ENCODE measurements at regions not wholly inside any gene's neighbourhood (a gene's known extent, or its start where the extent isn't known, plus 50 kb on each side); places are given as distances from the start of the nearest gene placed in this dataset.
"Not testable (repeated sequence)": the region's sequence is repeated elsewhere in the genome, so short reads cannot be mapped to it uniquely, and the experiment has no call there.

DNA sequence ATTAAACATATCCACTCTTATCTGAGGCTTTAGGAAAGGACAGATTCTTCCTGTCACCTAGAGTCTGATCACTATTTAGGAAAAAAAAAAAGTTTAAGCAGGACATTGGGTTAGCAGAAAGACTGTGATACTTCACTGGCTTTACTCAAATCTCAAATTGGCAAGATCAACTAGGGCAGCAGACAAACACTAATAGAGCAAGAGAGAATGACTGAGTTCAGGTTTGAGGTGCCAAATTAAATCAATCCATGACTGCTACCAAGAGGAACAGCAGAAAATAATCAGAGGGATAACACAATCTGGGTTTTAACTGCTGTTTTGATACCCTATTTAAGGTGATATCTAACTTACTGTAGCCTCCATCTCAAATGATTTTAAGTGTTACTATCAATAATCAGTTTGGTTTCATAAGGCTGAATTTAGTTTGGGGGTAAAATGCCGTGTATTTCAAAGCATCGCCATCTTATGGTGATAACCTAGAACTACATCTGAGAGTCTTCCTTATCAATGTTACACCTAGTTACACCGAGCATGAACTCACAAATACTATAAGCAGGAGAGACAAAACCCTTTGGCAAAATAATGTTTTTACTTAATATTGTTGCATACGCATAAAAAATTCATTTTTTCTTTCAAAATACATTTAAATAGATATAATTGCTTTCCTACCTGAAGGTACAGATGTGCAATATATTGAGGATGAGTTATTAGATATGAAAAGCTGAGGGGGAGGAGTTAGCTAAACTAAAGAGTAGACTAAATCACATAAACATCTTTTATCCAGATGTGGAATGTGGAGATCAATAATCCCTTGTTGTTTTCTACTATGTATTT is 286.4 kb upstream of the CDH12 start:
- in situ Hi-C loops (cut with HindIII; ENCODE audit: low sequenced_read_pairs): no loop called here
- DNase-seq (ENCODE audit: low spot score): peak; percentile 7

DNA sequence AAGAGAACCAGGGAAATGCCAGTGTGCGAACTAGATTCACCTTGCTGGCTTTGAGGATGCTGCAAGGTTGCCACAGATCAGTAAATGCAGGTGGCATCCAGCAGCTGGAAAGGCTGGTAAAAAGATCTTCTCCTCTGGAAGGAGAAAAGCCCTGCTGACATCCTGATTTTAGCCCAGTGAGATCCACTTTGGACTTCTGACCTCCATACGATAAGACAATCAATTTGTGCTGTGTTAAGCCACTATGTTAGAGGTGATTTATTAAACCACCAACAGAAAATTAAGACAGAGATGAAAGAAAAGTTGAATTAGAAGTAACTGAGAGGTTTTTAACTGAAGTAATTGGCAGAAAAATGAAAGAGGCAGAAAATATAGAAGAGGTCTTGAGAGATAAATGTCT is 283.8 kb upstream of the CDH12 start:
- DNase-seq (ENCODE audit: low spot score): no peak
- in situ Hi-C loops (cut with HindIII; ENCODE audit: low sequenced_read_pairs): no loop called here

DNA sequence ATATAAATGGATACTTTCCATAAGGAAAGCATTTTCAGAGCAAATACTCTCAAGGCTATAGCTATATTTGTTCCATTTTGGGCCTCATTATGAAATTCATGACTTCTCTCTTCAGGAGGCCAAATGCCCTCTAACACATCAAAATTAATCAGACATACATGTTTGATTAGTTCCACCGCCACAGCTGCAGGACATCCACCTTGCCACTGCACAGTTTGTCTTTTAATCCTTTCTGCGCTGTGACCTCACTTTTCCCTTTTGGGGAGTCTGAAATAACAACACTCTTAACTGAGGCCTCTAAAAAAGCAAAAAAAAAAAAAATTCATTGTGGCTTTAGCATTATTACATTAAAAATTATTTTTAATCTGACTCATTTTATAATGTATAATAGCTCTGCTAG is 279.1 kb upstream of the CDH12 start:
- DNase-seq (ENCODE audit: low spot score): no peak
- in situ Hi-C loops (cut with HindIII; ENCODE audit: low sequenced_read_pairs): no loop called here

DNA sequence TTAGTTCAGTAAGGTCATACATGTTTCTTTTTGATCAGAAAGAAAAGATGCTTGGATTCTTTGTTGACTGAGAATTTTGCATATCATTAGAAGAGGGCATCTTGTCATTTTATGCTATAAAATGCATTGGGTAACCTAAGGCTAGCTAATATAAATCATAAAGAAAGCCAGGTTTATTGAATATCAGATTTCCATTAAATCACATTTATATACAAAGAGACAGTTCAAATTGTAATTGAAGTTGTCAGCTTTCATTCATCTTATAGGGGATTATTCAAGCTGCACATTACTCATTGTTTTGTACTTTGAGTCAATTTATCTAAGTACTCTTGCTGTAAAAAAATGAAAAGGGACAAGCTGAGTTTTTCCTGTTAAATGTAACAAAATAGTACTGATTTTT is 259.1 kb upstream of the CDH12 start:
- in situ Hi-C loops (cut with HindIII; ENCODE audit: low sequenced_read_pairs): no loop called here
- no peak for DNase-seq (ENCODE audit: low spot score)

DNA sequence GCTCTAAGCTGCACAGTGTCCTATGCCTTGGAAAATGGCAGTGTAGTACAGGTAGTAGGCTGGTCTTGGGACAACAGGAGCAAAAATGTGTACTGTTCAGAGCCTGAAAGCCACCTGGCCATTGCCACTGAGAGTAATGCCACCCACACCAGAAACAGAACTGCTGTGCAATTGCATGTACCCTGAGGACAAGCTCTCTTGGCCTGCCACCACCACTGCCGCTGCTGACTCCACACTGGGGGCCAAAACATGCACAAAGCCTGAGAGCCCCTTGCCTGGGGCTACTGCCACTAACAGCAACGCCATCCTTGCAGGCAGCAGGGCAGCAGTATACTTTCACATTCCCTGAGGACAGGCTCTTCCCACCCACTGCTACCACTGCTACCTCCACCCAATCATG is 251.9 kb upstream of the CDH12 start:
- in situ Hi-C loops (cut with HindIII; ENCODE audit: low sequenced_read_pairs): no loop called here
- no peak for DNase-seq (ENCODE audit: low spot score)

DNA sequence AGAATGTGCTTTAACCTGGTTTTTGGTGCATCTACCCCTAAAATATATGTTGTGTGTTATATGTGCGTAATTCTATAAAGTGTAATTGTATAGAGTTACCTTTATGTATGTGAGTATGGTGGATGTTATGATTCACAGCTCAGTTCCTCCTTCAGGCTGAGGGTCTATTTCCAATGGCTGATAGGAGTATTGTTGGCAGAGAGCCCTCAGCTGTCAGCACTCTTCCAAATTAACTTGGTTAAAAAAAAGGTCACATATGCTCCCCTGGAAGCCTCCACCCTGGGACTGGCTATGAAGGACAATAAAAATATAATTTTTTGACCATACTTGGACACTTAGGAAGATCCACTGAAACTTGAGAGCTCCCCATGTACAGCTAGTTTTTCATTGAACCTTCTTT is 250.4 kb upstream of the CDH12 start:
- in situ Hi-C loops (cut with HindIII; ENCODE audit: low sequenced_read_pairs): no loop called here
- no peak for DNase-seq (ENCODE audit: low spot score)

DNA sequence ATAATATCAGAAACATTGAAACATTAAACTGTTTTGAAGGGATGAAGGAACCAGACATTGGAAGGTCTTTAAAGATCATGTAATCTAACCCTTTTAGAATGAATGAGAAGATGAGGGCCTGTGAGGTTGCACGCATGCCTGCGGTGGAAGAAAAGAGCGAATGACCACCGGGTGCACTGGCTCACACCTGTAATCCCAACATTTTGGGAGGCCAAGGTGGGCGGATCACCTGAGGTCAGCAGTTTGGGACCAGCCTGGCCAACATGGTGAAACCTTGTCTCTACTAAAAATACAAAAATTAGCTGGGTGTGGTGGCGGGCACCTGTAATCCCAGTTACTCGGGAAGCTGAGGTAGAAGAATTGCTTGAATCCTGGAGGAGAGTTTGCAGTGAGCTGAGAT is 242.3 kb upstream of the CDH12 start:
- in situ Hi-C loops (cut with HindIII; ENCODE audit: low sequenced_read_pairs); DNase-seq (ENCODE audit: low spot score): not testable (repeated sequence)

DNA sequence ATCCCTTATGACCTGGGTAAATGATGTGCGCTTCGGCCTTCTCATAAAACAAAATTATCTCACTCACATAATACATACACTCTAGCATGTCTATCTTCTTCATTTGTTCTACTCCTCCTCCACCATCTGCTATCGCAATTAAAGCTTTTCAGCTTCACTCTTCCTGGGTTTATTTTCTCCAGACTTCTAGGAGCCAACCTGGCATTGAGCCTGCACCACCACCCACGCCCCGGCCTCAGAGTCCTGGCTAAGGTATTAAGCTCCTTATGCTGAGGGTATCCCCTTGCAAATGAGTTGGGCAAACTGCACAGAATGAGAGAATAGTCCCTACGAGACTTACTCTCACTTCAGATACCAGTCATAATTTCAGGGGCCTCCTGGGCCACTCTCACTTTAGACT is 236.1 kb upstream of the CDH12 start:
- in situ Hi-C loops (cut with HindIII; ENCODE audit: low sequenced_read_pairs): no loop called here
- peak; percentile 31 for DNase-seq (ENCODE audit: low spot score)

DNA sequence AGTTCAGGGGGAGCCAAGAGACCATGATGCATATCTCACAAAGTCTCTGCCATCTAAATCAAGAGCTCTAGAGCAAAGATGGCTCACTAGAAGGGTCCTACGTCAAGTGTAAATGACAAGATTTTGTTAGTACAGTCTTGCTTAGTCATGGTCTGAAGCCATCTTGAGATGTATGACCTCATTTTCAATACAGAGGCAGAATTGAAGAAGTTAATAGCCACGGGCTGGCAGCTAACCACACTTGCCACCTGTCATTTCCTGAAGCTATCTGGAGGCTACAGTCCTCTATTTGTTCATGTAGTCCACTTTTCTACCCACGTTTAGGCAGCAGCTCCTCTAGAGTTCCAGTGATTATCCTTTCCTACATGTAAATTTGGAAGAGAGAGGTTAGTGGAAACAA is 231.7 kb upstream of the CDH12 start:
- in situ Hi-C loops (cut with HindIII; ENCODE audit: low sequenced_read_pairs): no loop called here
- no peak for DNase-seq (ENCODE audit: low spot score)

DNA sequence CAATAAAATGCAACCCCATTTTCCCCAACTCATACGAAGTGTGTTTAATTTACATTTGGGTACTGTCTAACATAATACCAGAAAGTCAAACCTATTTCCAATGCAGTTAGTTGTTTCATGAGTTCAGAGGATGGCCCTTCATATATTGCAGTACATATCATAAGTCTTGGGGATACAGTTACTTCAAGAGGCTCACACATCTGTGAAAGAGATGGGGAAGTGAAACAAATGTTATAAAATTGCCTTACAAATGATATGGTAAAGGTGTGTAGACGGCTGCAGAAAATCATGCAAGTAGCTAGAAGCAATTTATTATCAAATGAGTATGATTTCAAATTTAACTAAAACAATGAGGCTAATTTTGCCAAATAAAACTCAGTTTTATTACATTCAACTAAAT is 219.0 kb upstream of the CDH12 start:
- in situ Hi-C loops (cut with HindIII; ENCODE audit: low sequenced_read_pairs): no loop called here
- DNase-seq (ENCODE audit: low spot score): no peak

DNA sequence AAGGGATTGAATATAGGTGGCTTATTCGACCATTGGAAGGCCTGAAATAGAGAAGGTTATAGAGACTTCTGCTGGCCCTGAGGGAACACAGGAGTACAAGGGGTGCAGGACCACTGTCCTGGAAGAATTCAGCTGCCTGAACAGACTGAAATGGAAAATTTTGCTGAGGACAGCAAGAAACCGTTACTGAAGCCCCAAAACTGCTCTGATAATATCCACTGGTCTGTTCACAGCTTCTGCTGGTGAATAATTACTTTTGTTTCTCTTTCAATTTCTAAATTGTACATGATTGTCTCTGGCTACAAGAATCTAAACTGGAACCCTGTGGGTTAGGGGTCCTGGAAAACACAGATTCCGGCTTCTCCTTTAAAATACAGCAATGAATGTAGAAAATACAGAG is 218.5 kb upstream of the CDH12 start:
- in situ Hi-C loops (cut with HindIII; ENCODE audit: low sequenced_read_pairs): no loop called here

DNA sequence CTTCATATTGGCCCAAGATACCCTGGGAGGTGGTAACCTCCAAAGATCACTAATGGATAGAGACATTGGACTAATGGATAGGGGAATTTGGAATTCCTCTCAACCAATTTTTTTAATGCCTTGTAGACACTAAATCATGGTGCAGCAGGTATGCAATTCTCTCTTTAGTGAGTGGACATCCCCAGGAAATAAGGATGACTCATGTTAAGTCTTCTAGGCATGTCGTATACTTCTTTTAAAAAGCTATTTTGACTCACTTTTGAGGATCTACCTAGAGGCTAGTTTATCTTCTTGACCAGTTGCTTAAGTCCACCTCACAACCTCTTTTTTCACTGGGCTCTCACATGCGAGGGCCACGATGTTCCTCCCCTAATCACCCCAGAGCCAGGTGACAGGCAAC is 211.6 kb upstream of the CDH12 start:
- DNase-seq (ENCODE audit: low spot score): no peak
- in situ Hi-C loops (cut with HindIII; ENCODE audit: low sequenced_read_pairs): no loop called here

More for the DNA sequence above, 218.5 kb upstream of the CDH12 start:
- DNase-seq (ENCODE audit: low spot score): no peak

DNA sequence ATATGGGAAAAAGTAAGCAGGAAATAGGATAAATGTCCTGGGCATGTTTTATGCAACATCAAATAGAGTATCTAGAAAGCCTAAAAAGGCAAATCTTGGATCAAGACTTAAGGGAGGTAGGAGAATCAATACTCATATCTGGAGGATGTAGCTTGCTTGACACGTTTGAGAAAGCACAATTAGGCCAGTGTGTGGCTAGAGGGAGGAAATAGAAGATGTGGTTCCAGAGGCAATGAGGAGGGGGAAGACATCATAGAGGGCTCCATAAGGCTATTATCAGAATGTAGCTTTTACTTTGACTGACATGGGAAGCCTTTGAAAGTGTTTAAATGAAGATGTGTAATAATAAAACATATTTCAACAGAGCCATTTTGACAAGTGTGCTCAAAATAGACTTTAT is 200.7 kb upstream of the CDH12 start:
- DNase-seq (ENCODE audit: low spot score): no peak
- in situ Hi-C loops (cut with HindIII; ENCODE audit: low sequenced_read_pairs): no loop called here

DNA sequence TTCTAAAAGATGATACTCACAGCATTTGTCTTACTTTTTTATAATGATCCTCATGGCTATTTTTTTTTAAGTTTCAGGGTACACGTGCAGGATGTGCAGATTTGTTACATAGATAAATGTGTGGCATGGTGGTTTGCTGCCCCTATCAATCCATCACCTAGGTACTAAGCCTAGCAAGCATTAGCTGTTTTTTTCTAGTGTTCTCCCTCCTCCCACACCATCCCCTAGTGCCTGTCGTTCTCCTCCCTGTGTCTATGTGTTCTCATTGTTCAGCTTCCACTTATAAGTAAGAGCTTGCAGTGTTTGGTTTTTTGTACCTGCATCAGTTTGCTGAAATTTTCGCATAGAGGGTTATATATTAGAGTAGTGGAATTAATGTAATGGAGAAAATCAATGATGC is 189.1 kb upstream of the CDH12 start:
- no peak for DNase-seq (ENCODE audit: low spot score)
- in situ Hi-C loops (cut with HindIII; ENCODE audit: low sequenced_read_pairs): no loop called here

DNA sequence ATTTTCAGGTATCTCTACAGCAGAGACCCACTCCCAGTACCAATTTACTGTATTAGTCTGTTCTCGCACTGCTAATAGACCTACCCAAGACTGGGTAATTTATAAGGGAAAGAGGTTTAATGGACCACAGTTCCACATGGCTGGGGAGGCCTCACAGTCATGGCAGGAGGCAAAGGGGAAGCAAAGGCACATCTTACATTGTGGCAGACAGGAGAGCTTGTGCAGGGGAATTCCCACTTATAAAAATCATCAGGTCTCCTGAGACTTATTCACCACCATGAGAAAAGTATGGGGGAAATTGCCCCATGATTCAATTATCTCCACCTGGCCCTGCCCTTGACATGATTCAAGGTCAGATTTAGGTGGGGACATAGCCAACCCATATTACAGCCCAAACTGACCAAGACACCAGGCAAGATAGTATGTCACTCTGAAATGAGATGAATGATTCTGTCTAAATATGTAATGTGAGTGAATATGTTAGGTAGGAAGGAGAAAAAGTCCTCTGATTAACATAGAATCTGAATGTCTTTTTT is 182.5 kb upstream of the CDH12 start:
- DNase-seq (ENCODE audit: low spot score): no peak
- in situ Hi-C loops (cut with HindIII; ENCODE audit: low sequenced_read_pairs): no loop called here

DNA sequence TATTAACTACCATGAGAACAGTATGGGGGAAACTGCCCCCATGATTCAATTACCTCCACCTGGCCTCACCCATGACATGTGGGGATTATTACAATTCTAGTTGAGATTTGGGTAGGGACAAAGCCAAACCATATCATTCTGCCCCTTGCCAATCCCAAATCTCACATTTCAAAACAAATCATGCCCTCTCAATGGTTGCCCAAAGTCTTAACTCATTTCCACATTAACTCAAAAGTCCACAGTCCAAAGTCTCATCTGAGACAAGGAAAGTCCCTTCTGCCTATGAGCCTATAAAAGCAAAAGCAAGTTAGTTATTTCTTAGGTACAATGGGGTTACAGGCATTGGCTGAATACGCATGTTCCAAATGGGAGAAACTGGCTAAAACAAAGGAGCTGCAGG is 180.7 kb upstream of the CDH12 start:
- in situ Hi-C loops (cut with HindIII; ENCODE audit: low sequenced_read_pairs): no loop called here
- no peak for DNase-seq (ENCODE audit: low spot score)

DNA sequence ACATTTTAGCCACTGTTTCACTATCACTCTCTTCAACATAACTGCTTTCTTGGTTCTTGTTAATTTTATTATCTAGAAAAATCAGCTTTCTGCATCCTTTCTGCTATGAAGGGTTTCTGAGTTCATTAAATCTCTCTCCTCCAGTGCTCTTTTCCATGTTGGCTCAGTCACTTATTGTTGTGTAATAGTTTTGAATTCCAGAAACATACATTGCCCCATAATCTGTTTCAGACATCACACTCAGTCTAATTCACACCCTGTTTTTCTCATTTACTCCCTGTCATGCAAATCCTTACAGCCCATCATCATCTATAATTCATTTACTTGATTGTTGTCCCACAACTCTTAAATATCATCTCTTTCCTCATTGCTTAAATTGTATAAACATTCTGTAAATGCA is 176.1 kb upstream of the CDH12 start:
- in situ Hi-C loops (cut with HindIII; ENCODE audit: low sequenced_read_pairs): no loop called here
- no peak for DNase-seq (ENCODE audit: low spot score)

DNA sequence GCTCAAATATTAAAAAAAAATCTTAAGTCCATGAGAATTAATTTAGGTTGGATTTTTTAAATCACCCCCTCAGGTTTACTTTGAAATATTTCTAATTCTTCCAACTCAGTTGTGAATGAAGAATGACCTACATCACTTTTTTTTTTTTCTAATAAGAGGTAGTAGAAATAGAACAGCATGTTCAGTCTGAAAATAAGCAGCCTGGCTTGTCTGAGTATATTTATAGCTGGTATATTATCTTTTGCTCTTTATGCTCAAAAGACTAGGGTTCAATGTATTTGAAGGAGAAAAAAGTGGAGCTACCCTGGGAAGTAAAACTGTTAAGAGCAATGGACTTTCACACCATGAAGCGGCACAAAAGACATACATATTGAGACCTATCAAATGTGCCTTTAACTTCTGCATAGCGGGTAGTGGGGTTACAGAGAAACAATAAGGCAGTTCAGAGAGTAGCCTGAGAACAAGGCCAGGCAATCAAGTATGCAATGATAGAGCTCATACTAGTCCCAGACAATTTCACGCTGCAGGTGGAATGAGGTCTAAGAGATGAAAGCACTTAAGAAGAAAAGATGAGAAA is 175.4 kb upstream of the CDH12 start:
- no peak for DNase-seq (ENCODE audit: low spot score)
- in situ Hi-C loops (cut with HindIII; ENCODE audit: low sequenced_read_pairs): no loop called here

DNA sequence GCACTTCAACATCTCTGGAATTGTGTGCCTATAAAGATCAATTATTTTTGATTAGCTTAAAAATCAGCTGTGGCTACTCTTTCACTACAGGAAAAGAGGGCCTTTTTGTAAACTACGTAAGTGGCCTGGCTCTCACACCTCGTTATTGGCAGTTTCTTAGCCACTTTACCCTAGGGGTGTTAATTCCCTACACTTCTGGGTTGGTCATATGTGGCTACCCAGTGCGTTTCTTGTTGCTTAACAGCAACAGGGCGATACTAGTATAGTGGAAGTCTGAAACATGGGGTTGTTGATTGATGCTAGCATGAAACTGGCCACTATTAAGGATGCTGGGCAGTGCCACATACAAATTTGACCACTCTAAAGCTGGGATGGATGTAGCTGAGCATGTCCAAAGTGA is 174.7 kb upstream of the CDH12 start:
- DNase-seq (ENCODE audit: low spot score): no peak
- in situ Hi-C loops (cut with HindIII; ENCODE audit: low sequenced_read_pairs): no loop called here

DNA sequence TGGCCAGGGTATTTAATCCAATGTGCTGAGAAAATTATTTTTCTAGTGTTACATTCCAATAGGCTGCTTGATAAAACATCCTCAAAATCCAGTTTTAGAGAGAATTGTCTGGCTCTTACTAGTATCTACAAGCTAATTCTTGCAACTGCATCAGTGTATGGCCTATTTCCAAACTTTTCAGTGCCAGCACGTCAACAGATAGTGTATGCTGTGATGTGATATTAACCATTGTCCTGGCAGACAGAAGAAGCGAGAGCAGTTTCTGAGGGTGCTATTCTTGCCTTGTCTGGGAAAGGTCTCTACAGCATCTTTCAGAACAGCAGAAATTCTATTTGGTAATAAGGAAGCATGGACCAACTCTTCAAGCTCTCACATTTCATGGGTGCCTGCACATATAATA is 174.2 kb upstream of the CDH12 start:
- in situ Hi-C loops (cut with HindIII; ENCODE audit: low sequenced_read_pairs): no loop called here
- DNase-seq (ENCODE audit: low spot score): no peak
